HG02840 (cell line): ENCODE measurements at regions not wholly inside any gene's neighbourhood (a gene's known extent, or its start where the extent isn't known, plus 50 kb on each side); places are given as distances from the start of the nearest gene placed in this dataset.
"Not testable (repeated sequence)": the region's sequence is repeated elsewhere in the genome, so short reads cannot be mapped to it uniquely, and the experiment has no call there.

Experiments used
- ATAC-seq: cut with Tn5 transposase; IDR thresholded peaks from one replicate; pipeline ENCODE4 v1.9.1; 2021; ENCODE audit warnings: mild to moderate bottlenecking, moderate library complexity, moderate number of reproducible peaks; ENCODE audit not compliant: unreplicated experiment, low FRiP score

GRCh38 chr1:58257003-58257402 lies 289.5 kb downstream of the OMA1 start:
- no peak for ATAC-seq

DNA sequence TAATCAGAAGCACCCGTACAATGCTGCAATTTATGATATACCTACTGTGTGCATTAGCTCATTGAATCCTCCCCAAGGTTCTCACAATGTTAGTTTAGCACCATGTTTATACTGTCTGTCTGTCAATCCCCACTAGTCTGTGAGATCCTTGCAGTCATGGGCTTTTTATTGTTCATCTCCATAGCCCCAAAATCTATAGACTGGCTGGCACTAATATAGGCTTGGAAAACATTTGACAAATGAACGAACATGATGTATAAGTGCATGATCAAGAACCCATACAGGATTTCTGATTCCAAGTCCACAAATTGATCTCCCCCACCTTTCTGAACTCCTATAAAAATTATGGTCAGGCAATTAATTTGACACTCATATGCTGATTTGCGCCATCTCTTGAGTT lies 290.0 kb downstream of the OMA1 start:
- no peak for ATAC-seq

- ATAC-seq, result no peak
Measured at GRCh38 chr1:58256041-58256440, 290.5 kb downstream of the OMA1 start.

- ATAC-seq, result no peak
Measured at GRCh38 chr1:58255192-58255591, 291.3 kb downstream of the OMA1 start.

DNA sequence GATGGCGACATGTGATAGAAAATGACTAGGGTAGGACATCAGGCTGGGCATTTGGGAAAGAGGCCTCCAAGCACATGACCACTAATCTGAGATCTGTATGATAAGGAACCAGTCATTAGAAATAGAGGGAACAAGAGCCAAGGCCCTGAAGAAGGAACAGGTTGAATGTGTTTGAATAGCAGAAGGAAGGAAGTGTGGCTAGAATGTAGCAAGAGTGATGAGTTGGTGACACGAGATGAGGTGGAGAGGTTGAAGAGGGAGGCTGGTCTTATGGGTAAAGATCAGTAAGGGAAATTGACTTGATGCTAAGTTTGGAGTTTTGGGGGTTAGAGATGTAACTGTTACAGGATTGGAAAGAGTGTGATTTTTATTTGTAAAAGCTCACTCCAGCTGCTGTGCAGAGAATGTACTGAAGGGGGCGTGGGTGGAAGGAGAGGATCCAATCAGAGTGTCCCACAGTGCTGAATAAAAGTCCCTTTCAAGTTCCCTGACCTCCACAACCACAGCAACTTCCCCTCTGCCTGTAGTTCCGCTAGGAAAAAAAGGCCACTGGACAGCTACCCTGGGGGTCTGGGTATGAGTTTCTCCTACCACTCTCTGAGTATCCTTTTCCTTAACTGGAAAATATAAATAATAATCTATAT lies 295.0 kb downstream of the OMA1 start:
- no peak for ATAC-seq

- no peak for ATAC-seq
Measured at GRCh38 chr1:58250587-58250948, 296.0 kb downstream of the OMA1 start.

DNA sequence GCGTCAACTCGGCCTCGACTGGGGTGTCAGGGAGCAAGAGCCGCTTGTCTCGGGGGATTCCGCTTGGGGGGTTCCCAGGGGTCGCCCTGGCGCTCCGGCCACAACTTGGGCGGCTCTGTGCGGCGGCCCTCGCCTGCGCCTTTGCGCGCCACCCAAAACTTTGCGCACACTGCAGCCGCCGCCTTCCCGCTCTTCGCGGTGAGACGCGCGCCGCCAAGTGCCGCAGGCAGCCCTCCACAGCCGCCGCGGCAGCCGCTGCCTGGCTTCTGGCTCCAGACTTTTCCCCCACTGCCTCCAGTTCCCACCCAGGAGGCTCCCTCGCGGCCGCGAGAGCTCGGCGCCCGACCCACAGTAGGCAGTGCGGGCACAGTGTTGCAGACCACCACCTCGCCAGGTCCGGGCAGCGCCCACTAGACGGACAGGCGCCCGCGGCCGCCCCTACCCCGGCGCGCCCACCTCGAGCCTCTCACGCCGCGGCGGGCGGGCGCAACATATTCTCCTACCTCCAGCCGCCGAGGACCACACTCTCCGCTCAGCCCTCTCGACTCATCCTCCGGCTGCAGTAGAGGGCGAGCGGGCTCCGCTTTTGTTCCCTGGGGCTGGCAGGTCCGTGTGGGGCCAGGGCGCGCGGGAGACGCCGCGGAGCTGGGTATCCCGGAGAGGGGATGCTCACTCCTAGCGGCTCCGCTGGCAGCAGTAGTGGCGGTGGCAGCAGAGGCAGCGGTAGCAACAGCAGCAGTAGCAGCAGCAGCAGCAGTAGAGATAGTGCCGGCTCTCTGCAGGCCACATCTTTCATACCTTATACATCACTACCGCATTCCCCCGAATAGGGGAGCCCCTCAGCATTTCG lies 296.6 kb downstream of the OMA1 start:
- ATAC-seq, result no peak

- no peak for ATAC-seq
Measured at GRCh38 chr1:58249388-58249736, 297.2 kb downstream of the OMA1 start.

DNA sequence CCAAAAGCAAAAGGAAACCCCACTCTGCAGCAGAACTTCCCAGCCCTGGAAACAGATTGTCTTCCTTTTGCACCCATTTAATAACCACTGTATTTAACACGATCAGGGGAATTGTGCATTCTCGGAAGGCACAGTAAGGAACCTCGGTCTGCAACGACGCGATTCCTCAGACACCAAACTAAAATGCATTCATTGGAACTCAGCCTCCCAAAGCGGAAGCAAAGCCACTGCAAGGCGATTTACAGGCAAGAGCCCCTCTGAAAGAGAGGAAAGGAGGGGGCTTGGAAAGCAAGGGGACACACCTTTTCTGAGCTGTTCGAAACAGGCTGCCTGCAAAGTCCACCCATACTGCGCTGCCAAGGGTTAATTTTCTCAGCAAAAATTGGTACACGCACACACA lies 297.7 kb downstream of the OMA1 start:
- no peak for ATAC-seq

- ATAC-seq, result no peak
Measured at GRCh38 chr1:58248072-58248471, 298.5 kb downstream of the OMA1 start.

DNA sequence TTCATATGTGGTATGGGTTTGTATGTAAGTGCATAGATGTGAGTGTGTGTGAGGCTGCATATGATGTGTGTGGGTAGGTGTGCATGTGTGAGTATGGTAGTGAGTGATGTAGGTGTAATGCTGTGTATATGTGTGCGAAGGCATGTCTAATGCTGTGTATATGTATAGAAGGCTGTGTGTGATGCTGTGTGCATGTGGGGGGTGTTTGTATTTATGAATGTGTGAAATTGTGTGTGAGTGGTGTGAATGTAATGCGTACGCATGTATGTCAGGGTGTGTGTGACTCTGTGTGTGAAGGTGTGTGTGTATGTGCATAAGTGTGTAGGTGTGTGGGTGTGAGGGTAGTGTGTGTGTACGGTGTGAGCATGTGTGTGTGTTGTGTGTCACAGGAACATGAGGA lies 300.0 kb downstream of the OMA1 start:
- no peak for ATAC-seq

GRCh38 chr1:58244872-58245271 lies 301.7 kb downstream of the OMA1 start:
- ATAC-seq, result no peak

- no peak for ATAC-seq
Measured at GRCh38 chr1:58238846-58239245, 307.7 kb downstream of the OMA1 start.

DNA sequence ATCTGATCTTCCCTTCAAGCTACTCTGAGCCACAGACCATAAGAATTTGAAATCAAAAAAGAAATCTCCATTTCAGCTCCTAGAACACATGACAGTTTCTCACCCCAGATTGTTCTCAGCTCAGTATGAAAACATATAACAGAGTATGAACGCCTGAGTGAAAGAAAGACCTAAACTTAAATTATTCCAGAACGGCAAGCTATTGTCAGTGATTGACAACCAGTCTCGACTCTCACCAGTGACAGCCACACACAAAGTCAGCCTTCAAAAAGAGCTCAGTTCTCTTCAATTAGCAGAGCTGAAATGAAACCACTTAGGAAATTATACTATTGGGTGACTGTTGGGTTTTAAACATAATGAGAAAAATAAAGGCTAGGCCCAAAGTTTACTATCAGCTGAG lies 312.8 kb downstream of the OMA1 start:
- ATAC-seq, result no peak

GRCh38 chr1:58231204-58231603 lies 315.3 kb downstream of the OMA1 start:
- no peak for ATAC-seq

- ATAC-seq, result no peak
Measured at GRCh38 chr1:58227604-58228003, 318.9 kb downstream of the OMA1 start.

DNA sequence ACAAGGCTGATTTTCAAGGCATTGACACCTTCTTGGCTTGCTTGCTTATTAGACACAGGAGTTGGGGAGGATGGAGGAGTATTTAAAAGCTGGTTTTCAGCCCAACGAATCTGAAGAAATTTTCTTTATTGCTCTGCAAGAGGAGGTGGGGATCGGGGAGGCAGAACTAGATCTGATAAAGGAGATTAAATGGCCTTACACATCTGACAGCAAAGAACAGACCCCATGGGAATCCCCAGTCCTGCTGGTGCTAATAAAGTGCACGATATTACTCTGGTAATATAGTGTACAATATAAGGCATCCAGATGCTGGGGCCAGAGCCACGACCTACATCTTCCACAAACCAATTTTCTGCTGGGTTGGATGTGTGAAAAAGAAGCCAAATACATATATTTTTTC lies 323.0 kb downstream of the OMA1 start:
- ATAC-seq, result no peak

- ATAC-seq, result no peak
Measured at GRCh38 chr1:58220836-58221472, 325.6 kb downstream of the OMA1 start.

DNA sequence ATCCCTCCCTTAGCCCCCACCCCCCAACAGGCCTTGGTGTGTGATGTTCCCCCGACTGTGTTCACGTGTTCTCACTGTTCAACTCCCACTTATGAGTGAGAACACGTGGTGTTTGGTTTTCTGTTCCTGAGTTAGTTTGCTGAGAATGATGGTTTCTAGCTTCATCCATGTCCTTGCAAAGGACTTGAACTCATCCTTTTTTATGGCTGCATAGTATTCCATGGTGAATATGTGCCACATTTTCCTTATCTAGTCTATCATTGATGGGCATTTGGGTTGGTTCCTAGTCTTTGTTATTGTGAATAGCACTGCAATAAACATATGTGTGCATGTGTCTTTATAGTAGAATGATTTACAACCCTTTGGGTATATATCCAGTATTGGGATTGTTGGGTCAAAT lies 330.4 kb downstream of the OMA1 start:
- ATAC-seq, result not testable (repeated sequence)

DNA sequence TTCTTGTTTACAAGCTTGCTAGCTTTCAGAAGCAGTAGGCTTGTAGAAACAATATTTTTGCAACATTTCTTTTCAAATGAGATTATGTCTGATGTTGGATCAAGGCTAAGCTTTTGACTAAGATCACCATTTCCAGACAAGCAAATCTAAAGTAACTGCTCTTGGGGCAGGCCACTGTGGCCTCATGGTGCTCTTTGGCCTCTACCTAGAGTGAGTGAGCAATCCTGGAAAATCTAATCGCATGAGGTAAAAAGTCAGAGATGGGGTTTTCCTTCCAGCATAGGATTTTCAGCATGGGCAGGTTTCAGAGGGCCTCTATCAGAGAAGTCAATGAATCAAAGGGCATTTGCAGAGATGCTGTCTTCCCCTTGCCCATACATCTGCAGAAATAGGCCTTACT lies 331.9 kb downstream of the OMA1 start:
- no peak for ATAC-seq

DNA sequence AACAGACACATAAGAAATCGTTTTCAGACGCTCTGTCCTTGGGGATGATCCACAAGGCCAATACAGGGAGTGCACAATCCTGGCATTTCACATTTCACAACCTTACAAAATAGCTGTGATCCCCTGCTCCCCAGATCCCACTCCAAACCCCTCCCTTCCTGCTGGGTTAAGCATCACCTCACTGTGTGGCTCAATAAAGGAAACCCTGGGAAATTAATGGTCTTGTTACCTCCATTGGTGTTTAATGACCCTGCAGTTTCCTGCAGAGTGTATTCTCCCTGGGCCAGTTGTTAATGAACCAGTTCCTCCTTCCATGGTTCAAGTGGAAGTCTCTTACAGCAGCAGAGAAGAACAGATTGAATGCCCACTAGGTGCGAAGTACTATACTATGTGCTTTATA lies 334.7 kb downstream of the OMA1 start:
- ATAC-seq, result no peak

GRCh38 chr1:58209575-58209974 lies 337.0 kb downstream of the OMA1 start:
- no peak for ATAC-seq
